ENCODE measurements at regions not wholly inside any gene's neighbourhood (a gene's known extent, or its start where the extent isn't known, plus 50 kb on each side); places are given as distances from the start of the nearest gene placed in this dataset.

- TF ChIP-seq, protein P1, sequence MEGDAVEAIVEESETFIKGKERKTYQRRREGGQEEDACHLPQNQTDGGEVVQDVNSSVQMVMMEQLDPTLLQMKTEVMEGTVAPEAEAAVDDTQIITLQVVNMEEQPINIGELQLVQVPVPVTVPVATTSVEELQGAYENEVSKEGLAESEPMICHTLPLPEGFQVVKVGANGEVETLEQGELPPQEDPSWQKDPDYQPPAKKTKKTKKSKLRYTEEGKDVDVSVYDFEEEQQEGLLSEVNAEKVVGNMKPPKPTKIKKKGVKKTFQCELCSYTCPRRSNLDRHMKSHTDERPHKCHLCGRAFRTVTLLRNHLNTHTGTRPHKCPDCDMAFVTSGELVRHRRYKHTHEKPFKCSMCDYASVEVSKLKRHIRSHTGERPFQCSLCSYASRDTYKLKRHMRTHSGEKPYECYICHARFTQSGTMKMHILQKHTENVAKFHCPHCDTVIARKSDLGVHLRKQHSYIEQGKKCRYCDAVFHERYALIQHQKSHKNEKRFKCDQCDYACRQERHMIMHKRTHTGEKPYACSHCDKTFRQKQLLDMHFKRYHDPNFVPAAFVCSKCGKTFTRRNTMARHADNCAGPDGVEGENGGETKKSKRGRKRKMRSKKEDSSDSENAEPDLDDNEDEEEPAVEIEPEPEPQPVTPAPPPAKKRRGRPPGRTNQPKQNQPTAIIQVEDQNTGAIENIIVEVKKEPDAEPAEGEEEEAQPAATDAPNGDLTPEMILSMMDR (IDR thresholded peaks at IDR 0.05) = no peak
- no peak for TF ChIP-seq POLR2A (IDR thresholded peaks at IDR 0.05)
These were observed 80.8 kb downstream of the PTGR3 start for GRCh38 chr18:75128051-75128605.
